Spinal cord (tissue), 9 donors: ENCODE measurements at regions not wholly inside any gene's neighbourhood (a gene's known extent, or its start where the extent isn't known, plus 50 kb on each side); places are given as distances from the start of the nearest gene placed in this dataset.
"Not testable (repeated sequence)": the region's sequence is repeated elsewhere in the genome, so short reads cannot be mapped to it uniquely, and the experiment has no call there.

Source experiments
- DNase-seq, 6 donors: peaks; one replicate each; pipeline versions ENCODE4 v3.0.0 to v3.0.0-alpha.2; 2013 to 2015; ENCODE audit warnings: low spot score in 6 of 6, low read depth in 4 of 6
- H3K27ac ChIP-seq: one replicate; pipeline ENCODE4 v1.5.1; 2013; ENCODE audit warnings: low read depth, low read length, control low read depth
- H3K27me3 ChIP-seq: one replicate; pipeline ENCODE4 v1.6.1; 2013; ENCODE audit warnings: low read length; ENCODE audit not compliant: control insufficient read depth, insufficient read depth
- H3K36me3 ChIP-seq: one replicate; pipeline ENCODE4 v1.6.1; 2013; ENCODE audit warnings: low read length; ENCODE audit not compliant: control insufficient read depth, insufficient read depth
- H3K4me1 ChIP-seq: one replicate; pipeline ENCODE4 v1.6.1; 2013; ENCODE audit warnings: low read length; ENCODE audit not compliant: control insufficient read depth, insufficient read depth
- H3K4me3 ChIP-seq: one replicate; pipeline ENCODE4 v1.5.1; 2013; ENCODE audit warnings: low read depth, low read length, control low read depth
- H3K9me3 ChIP-seq: one replicate; pipeline ENCODE4 v1.6.1; 2013; ENCODE audit warnings: low read length; ENCODE audit not compliant: control insufficient read depth, insufficient read depth
- WGBS: methylation state at CpG from one replicate; pipeline ENCODE4 v1.1.5; 2013; ENCODE audit warnings: missing lambda C conversion rate; ENCODE audit not compliant: insufficient coverage; 5-methylcytosine and 5-hydroxymethylcytosine counted together
- donor health status: healthy.

DNA sequence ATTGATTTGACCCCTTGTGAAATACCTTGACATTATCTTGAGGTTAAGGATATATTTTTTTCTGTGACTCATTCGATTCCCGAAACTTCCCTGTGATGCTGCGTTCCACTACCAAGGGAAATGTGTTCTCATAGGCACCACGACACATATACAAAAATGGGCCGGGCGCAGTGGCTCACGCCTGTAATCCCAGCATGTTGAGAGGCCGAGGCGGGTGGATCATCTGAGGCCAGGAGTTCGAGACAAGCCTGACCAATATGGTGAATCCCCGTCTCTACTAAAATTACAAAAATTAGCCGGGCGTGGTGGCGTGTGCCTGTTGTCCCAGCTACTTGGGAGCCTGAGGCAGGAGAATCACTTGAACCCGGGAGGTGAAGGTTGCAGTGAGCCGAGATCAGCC, 188.3 kb upstream of the FAM47A start:
- H3K36me3 ChIP-seq, DNase-seq, H3K4me3 ChIP-seq, H3K9me3 ChIP-seq, H3K4me1 ChIP-seq, H3K27ac ChIP-seq, H3K27me3 ChIP-seq: not testable (repeated sequence)
- 94% methylated on average over 14 of the region's 16 CpGs for WGBS

DNA sequence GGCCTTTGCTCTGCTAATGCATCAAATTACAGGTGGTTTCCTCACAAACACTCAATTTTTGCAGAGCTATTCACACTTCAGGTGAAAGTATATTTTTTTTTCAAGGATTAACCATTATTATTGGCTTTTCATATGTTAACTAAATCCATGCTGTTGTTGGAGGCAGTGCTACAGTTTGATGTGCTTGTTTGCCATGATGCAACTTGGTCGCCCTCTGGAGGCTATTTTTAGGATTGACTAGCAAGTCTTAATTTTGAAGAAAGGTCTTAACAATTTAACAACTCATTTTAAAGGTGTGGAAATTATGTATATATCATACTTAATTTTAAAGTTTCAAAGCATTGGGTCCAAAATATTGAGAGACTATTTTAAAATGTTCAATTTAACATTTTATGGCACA, 168.8 kb upstream of the FAM47A start:
- Histone ChIP-seq H3K4me3 (no peak overlapping the region), H3K9me3 (no peaks in the 10 kb centered on the region), H3K27me3 (peaks cover 2% of the 10 kb centered on the region), H3K4me1 (no peaks in the 10 kb centered on the region), H3K27ac (no peak overlapping the region), H3K36me3 (no peaks in the 10 kb centered on the region)
- DNase-seq: peak in 4 of 6 donors; percentile 5 to 79 (median 37)
- no CpG with 5 or more reads among the region's 1 CpG for WGBS

DNA sequence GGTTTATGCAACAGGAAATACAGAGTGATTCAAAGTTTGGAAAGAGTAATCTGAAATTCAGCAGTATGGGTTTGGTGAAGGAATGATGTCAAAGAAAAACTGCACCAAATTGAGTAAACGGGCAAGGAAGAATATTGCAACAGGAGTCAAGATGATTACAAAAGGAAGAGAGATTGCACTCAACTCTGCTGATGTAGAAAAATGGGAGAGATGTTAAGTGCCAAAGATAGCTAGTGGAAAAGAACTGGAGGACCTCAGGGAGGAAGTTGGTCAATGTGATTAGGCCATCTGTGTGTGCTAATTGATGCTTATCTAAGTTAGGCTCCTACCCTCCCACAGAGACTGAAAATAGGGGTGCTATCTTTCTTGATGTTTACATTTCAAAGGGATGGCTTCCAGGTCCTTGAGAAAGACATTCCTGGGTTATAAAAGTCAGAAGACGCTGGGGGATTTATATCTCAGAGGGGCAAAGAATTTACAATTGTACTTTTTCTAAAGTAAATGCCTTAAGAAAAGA, 167.4 kb upstream of the FAM47A start:
- no peak overlapping the region for H3K4me3 ChIP-seq
- no peaks in the 10 kb centered on the region for H3K27me3 ChIP-seq
- DNase-seq: no peak
- WGBS: 64% methylated on average over 1 of the region's 2 CpGs
- H3K36me3 ChIP-seq: no peaks in the 10 kb centered on the region
- H3K27ac ChIP-seq: no peak overlapping the region
- H3K9me3 ChIP-seq: peaks cover 5% of the 10 kb centered on the region
- no peaks in the 10 kb centered on the region for H3K4me1 ChIP-seq

DNA sequence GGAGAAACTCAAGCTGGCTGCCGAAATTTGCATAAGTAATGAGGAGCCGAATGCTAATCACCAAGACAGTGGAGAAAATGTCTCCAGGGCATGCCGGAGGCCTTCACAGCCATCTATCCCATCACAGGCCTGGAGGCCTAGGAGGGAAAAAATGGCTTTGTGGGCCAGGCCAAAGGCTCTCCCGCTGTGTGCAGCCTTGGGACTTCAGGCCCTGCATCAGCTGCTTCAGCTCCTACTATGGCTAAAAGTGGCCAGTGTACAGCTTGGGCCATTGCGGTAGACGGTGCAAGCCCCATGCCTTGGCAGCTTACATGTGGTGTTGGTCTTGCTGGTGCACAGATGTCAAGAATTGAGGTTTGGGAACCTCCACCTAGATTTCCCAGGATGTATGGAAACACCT, 162.6 kb upstream of the FAM47A start:
- no peak for DNase-seq
- no peaks in the 10 kb centered on the region for H3K27me3 ChIP-seq
- no peaks in the 10 kb centered on the region for H3K4me1 ChIP-seq
- H3K9me3 ChIP-seq: peaks cover 5% of the 10 kb centered on the region
- 78% methylated on average over 4 of the region's 6 CpGs for WGBS
- no peaks in the 10 kb centered on the region for H3K36me3 ChIP-seq
- H3K4me3 ChIP-seq: no peak overlapping the region
- H3K27ac ChIP-seq: no peak overlapping the region

DNA sequence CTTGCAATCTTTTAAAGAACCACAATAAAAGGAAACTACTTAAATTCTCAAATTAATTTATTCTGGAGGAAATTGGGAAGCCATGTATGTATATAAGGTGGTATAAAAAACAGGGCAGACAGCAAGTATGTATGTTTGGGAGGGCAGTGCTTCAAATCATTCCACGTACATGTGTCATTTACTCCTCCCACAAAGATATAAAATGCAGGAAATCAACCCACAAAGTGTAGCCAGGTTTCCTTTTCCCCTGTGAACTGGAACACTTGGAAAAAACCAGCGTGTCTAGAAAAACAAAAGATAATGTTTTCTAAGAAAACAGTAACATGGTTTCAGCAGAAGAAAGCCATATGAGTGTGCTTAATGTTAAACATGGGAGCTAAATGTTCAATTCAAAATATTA, 156.7 kb upstream of the FAM47A start:
- no peak for DNase-seq
- Histone ChIP-seq H3K4me3 (no peak overlapping the region), H3K4me1 (no peaks in the 10 kb centered on the region), H3K36me3 (no peaks in the 10 kb centered on the region), H3K27me3 (no peaks in the 10 kb centered on the region), H3K27ac (no peak overlapping the region), H3K9me3 (no peaks in the 10 kb centered on the region)
- WGBS: no CpG with 5 or more reads among the region's 2 CpGs

DNA sequence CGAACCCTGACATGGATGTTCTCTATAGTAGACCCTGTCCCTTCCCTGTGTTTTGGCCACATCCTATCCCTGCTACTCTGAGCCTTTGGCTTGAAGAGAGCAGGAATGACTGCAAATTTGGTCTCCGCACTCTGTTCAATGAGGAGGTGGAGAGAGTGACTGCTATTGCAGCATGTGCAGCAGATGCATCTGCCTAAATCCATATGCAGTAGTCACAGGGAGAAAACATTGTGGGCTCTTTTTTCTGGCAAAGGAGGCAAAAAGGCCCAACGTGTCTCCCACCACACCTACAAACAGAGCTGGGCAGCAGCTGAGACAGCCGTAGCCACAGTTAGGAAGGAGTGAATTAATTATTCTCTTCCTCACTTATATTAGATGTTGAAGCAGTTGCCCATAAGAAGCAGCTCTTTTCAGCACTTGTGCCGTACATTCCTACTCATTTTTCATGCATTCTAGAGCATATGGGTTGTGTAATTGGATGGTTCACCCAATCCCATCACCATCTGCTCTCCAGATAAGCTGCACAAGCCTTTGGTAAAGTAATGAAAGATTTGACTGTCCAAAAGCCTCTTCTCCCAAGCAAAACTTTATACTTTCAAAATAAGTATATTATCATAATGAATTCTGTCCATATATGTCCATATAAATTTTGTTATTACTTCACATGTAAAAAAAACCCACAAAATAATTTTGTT, 147.9 kb upstream of the FAM47A start:
- H3K4me3 ChIP-seq: no peak overlapping the region
- no peak overlapping the region for H3K27ac ChIP-seq
- H3K36me3 ChIP-seq: no peaks in the 10 kb centered on the region
- H3K9me3 ChIP-seq: no peaks in the 10 kb centered on the region
- no peaks in the 10 kb centered on the region for H3K27me3 ChIP-seq
- H3K4me1 ChIP-seq: no peaks in the 10 kb centered on the region
- WGBS: 88% methylated on average over 1 of the region's 5 CpGs
- DNase-seq: peak in 1 of 6 donors; percentile 70

DNA sequence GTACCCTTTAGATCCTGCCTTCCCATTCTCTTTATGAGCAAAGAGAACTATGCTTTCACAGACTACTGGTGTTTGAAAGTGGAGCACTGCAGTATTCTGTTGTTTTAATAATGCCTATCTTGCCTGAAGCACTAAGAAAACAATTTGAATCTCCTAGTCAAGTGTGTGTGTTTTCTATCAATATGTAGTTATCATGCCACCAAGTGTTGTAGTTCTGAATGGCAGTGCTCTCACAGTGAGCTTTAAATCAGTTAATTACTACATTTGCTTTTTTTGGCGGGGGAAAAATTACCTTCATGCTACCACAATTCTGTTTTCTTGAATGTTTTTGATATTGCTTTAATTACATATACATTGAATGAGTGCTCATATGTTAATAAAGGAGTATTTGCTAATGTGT, 143.6 kb upstream of the FAM47A start:
- WGBS: no CpG with 5 or more reads among the region's 1 CpG
- Histone ChIP-seq H3K27me3 (no peaks in the 10 kb centered on the region), H3K4me1 (no peaks in the 10 kb centered on the region), H3K9me3 (no peaks in the 10 kb centered on the region), H3K36me3 (no peaks in the 10 kb centered on the region), H3K27ac (no peak overlapping the region), H3K4me3 (no peak overlapping the region)
- DNase-seq: peak in 3 of 6 donors; percentile 1 to 76 (median 30)

DNA sequence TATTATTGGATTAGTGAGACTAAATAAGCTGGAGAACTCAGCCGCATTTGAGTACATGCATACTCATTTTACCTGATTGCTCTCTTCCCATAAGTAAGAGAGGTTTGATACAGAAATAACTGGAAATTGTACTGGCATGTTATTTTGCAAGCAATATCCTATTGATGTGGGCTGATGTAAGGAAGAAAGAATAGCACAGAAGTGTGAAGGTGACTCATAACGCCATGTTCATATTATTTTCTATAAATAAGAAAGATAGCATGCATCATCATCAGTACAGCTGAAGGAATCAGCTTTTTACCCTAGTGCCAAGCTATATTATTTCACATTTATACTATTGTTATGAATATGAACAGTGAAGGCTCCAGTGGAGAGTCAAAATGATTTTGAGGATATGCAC, 138.3 kb upstream of the FAM47A start:
- WGBS: no CpG with 5 or more reads among the region's 2 CpGs
- no peaks in the 10 kb centered on the region for H3K27me3 ChIP-seq
- no peaks in the 10 kb centered on the region for H3K4me1 ChIP-seq
- no peak for DNase-seq
- H3K9me3 ChIP-seq: no peaks in the 10 kb centered on the region
- no peaks in the 10 kb centered on the region for H3K36me3 ChIP-seq
- no peak overlapping the region for H3K27ac ChIP-seq
- H3K4me3 ChIP-seq: no peak overlapping the region

DNA sequence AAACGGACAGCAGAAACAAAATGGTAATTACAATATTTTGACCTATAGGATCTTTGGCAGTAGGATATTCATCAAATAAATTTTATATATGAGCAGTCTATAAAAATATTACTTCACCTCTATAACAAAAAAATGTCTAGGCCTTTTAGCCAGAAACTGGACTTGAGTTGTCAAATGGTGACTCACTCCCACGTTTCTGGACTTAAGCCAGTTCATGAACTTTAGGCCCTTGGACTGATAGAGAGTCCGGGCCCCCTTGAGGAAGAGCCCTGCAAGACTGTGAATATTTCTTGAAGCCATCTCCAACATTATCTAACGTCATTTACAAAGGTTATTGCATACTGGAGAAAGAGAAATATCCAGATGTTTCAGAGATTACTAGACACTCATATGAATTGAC, 106.8 kb upstream of the FAM47A start:
- H3K4me3 ChIP-seq: no peak overlapping the region
- WGBS: 25% methylated on average over 1 of the region's 4 CpGs
- no peak for DNase-seq
- H3K9me3 ChIP-seq: no peaks in the 10 kb centered on the region
- H3K27ac ChIP-seq: no peak overlapping the region
- no peaks in the 10 kb centered on the region for H3K4me1 ChIP-seq
- no peaks in the 10 kb centered on the region for H3K36me3 ChIP-seq
- H3K27me3 ChIP-seq: no peaks in the 10 kb centered on the region

DNA sequence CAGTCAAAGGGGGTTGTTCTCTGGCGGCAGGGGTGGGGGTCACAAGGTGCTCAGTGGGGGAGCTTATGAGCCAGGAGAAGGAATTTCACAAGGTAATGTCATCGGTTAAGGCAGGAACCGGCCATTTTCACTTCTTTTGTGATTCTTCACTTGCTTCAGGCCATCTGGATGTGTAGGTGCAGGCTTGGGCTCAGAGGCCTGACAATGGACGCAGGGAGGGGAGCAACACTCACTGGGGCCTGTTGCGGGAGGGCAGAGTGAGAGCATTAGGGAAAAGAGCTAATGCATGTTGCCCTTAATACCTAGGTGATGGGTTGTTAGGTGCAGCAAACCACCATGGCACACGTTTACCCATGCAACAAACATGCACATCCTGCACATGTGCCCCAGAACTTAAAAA, 98.0 kb upstream of the FAM47A start:
- WGBS: 79% methylated on average over 4 of the region's 6 CpGs
- not testable (repeated sequence) for H3K27me3 ChIP-seq, H3K4me3 ChIP-seq, H3K36me3 ChIP-seq, H3K9me3 ChIP-seq, DNase-seq, H3K4me1 ChIP-seq, H3K27ac ChIP-seq
